SK-N-MC (cell line): ENCODE measurements at regions not wholly inside any gene's neighbourhood (a gene's known extent, or its start where the extent isn't known, plus 50 kb on each side); places are given as distances from the start of the nearest gene placed in this dataset.

Experiments used
- DNase-seq: peaks from one replicate; pipeline ENCODE4 v3.0.0-alpha.2; 2011; ENCODE audit warnings: low read depth, low spot score
- H3K27ac ChIP-seq: fragments of 200-600 bp; sonication (generic); 2 replicates; pipeline ENCODE4 v1.5.1; 2016; ENCODE audit warnings: mixed run types
- H3K36me3 ChIP-seq: fragments of 200-600 bp; sonication (generic); 2 replicates; pipeline ENCODE4 v1.6.1; 2017; ENCODE audit warnings: antibody characterized with exemption, low read length, mixed read lengths; ENCODE audit not compliant: insufficient read depth
- H3K4me3 ChIP-seq: fragments of 200-600 bp; sonication (generic); 2 replicates; pipeline ENCODE4 v1.5.1; 2016
- H3K9ac ChIP-seq: fragments of 200-600 bp; sonication (generic); 2 replicates; pipeline ENCODE4 v1.8.0; 2017; ENCODE audit warnings: mixed run types, mixed read lengths; ENCODE audit not compliant: insufficient read length
- H3K9me3 ChIP-seq: fragments of 200-600 bp; sonication (generic); 2 replicates; pipeline ENCODE4 v1.6.1; 2017; ENCODE audit warnings: low read depth, mild to moderate bottlenecking, antibody characterized with exemption, low read length, moderate library complexity, mixed read lengths
- EZH2 ChIP-seq: fragments of 200-600 bp; sonication (generic); IDR thresholded peaks from one replicate; pipeline ENCODE4 v1.6.1; 2017; ENCODE audit warnings: antibody characterized with exemption
- FOXP2 ChIP-seq: optimal IDR thresholded peaks from 2 replicates; pipeline ENCODE3; 2011; ENCODE audit warnings: mild to moderate bottlenecking, moderate library complexity; ENCODE audit not compliant: insufficient read depth; ENCODE audit errors: extremely low read length, control extremely low read depth
- POLR2AphosphoS5 ChIP-seq: IDR thresholded peaks from 2 replicates; pipeline ENCODE4 v1.6.1; 2012; ENCODE audit warnings: mild to moderate bottlenecking, low read depth, low read length, borderline replicate concordance

- DNase-seq = no peak
- H3K9me3 ChIP-seq = no peaks in the 10 kb centered on the region
- no peak overlapping the region for H3K27ac ChIP-seq
- H3K4me3 ChIP-seq = no peak overlapping the region
- no peaks in the 10 kb centered on the region for H3K36me3 ChIP-seq
- TF ChIP-seq POLR2AphosphoS5 = no peak
- no peak for TF ChIP-seq FOXP2
- no peak for TF ChIP-seq EZH2
- H3K9ac ChIP-seq = no peak overlapping the region
Observed at GRCh38 chr19:29399804-29400203, 126.0 kb upstream of the VSTM2B start.

- Histone ChIP-seq H3K36me3 (no peaks in the 10 kb centered on the region), H3K9ac (no peak overlapping the region), H3K4me3 (no peak overlapping the region), H3K9me3 (no peaks in the 10 kb centered on the region), H3K27ac (no peak overlapping the region)
- TF ChIP-seq EZH2 (no peak), FOXP2 (no peak), POLR2AphosphoS5 (no peak)
- DNase-seq = no peak
Observed at GRCh38 chr19:29400917-29401711, 124.7 kb upstream of the VSTM2B start.

GRCh38 chr19:29401712-29402421 lies 123.9 kb upstream of the VSTM2B start:
- Histone ChIP-seq H3K4me3 (no peak overlapping the region), H3K9ac (no peak overlapping the region), H3K36me3 (no peaks in the 10 kb centered on the region), H3K27ac (no peak overlapping the region), H3K9me3 (no peaks in the 10 kb centered on the region)
- DNase-seq = no peak
- TF ChIP-seq POLR2AphosphoS5 (no peak), FOXP2 (no peak), EZH2 (no peak)

GRCh38 chr19:29402563-29402962 lies 123.2 kb upstream of the VSTM2B start:
- H3K27ac ChIP-seq = no peak overlapping the region
- H3K9ac ChIP-seq = no peak overlapping the region
- TF ChIP-seq FOXP2 = no peak
- no peaks in the 10 kb centered on the region for H3K36me3 ChIP-seq
- DNase-seq = no peak
- H3K4me3 ChIP-seq = no peak overlapping the region
- H3K9me3 ChIP-seq = no peaks in the 10 kb centered on the region

GRCh38 chr19:29404015-29404414 lies 121.8 kb upstream of the VSTM2B start:
- Histone ChIP-seq H3K36me3 (no peaks in the 10 kb centered on the region), H3K9me3 (no peaks in the 10 kb centered on the region), H3K9ac (no peak overlapping the region), H3K27ac (no peak overlapping the region), H3K4me3 (no peak overlapping the region)
- TF ChIP-seq EZH2 (no peak), FOXP2 (no peak), POLR2AphosphoS5 (no peak)
- DNase-seq = no peak

GRCh38 chr19:29404951-29405727 lies 120.7 kb upstream of the VSTM2B start:
- Histone ChIP-seq H3K9ac (no peak overlapping the region), H3K36me3 (no peaks in the 10 kb centered on the region), H3K27ac (no peak overlapping the region), H3K9me3 (no peaks in the 10 kb centered on the region), H3K4me3 (no peak overlapping the region)
- TF ChIP-seq FOXP2 = no peak
- TF ChIP-seq POLR2AphosphoS5 = no peak
- no peak for TF ChIP-seq EZH2
- DNase-seq = no peak

GRCh38 chr19:29405728-29405995 lies 120.1 kb upstream of the VSTM2B start:
- no peaks in the 10 kb centered on the region for H3K36me3 ChIP-seq
- TF ChIP-seq FOXP2 (no peak), POLR2AphosphoS5 (no peak), EZH2 (no peak)
- no peaks in the 10 kb centered on the region for H3K9me3 ChIP-seq
- no peak overlapping the region for H3K9ac ChIP-seq
- H3K4me3 ChIP-seq = no peak overlapping the region
- no peak overlapping the region for H3K27ac ChIP-seq
- no peak for DNase-seq

- TF ChIP-seq FOXP2 (no peak), POLR2AphosphoS5 (no peak), EZH2 (no peak)
- DNase-seq = no peak
- Histone ChIP-seq H3K9ac (no peak overlapping the region), H3K36me3 (no peaks in the 10 kb centered on the region), H3K9me3 (no peaks in the 10 kb centered on the region), H3K4me3 (no peak overlapping the region), H3K27ac (no peak overlapping the region)
Observed at GRCh38 chr19:29409076-29409862, 116.5 kb upstream of the VSTM2B start.
